Epithelial cell of proximal tubule (primary cell): ENCODE measurements at regions not wholly inside any gene's neighbourhood (a gene's known extent, or its start where the extent isn't known, plus 50 kb on each side); places are given as distances from the start of the nearest gene placed in this dataset.
A peak's percentile ranks its signal among the peaks of the same experiment; 100 is the strongest.

Experiments used
- DNase-seq: peaks from one replicate; pipeline ENCODE4 v3.0.0-alpha.2; 2011; ENCODE audit warnings: low read depth
- H3K4me3 ChIP-seq: 2 replicates; pipeline ENCODE4 v1.5.1; 2011; ENCODE audit warnings: low read depth, mild to moderate bottlenecking, low read length
- TF ChIP-seq, protein P1 (sequence below): conservative IDR thresholded peaks from 2 replicates; pipeline ENCODE4 v1.5.1; 2012; ENCODE audit warnings: low read depth, mild to moderate bottlenecking, low read length

DNA sequence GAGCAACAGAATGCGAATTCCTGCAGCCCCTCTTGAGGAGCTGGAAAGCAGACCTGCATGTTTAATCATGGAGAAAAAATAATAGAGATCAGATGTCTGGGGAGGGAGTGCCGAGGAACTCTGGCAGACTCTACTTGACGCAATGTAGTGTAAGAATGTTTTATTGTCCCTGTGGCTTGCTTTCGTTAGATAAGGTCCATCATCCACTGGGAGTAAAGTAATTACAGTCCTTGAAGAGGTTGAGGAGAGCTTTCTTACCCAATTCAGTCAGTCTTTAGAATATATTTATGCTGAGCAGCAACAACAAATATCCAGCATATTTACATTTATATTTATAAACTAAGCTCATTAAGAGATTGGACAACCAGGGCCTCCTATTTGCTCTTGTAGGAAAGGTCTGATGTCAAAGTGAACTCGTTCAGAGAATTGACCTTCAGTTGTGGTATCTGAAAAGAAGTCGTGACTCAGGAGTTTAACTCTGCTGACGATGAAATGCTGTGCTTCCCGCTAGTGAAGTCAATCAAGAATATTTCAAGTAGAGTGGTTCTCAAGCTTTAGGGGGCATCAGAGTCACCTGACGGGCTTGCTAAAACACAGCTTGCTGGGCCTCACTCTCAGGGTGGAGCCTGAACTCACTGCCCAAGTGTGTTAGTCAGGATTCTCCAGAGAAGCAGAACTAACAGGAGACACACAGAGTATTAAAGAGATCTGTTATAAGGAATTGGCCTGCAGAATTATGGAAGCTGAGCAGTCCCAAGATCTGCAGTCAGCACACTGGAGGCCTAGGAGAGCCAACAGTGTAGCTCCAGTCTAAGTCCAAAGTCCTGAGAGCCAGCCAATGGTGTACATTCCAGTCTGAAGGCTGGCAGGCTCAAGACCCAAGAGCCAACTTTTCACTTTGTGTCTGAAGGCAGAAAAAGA lies 139.3 kb upstream of the LMNTD1 start:
- no peak overlapping the region for H3K4me3 ChIP-seq
- DNase-seq, result no peak
- TF ChIP-seq, protein P1, sequence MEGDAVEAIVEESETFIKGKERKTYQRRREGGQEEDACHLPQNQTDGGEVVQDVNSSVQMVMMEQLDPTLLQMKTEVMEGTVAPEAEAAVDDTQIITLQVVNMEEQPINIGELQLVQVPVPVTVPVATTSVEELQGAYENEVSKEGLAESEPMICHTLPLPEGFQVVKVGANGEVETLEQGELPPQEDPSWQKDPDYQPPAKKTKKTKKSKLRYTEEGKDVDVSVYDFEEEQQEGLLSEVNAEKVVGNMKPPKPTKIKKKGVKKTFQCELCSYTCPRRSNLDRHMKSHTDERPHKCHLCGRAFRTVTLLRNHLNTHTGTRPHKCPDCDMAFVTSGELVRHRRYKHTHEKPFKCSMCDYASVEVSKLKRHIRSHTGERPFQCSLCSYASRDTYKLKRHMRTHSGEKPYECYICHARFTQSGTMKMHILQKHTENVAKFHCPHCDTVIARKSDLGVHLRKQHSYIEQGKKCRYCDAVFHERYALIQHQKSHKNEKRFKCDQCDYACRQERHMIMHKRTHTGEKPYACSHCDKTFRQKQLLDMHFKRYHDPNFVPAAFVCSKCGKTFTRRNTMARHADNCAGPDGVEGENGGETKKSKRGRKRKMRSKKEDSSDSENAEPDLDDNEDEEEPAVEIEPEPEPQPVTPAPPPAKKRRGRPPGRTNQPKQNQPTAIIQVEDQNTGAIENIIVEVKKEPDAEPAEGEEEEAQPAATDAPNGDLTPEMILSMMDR, result no peak

GRCh38 chr12:25694072-25694471 lies 141.0 kb upstream of the LMNTD1 start:
- no peak for DNase-seq
- no peak overlapping the region for H3K4me3 ChIP-seq

DNA sequence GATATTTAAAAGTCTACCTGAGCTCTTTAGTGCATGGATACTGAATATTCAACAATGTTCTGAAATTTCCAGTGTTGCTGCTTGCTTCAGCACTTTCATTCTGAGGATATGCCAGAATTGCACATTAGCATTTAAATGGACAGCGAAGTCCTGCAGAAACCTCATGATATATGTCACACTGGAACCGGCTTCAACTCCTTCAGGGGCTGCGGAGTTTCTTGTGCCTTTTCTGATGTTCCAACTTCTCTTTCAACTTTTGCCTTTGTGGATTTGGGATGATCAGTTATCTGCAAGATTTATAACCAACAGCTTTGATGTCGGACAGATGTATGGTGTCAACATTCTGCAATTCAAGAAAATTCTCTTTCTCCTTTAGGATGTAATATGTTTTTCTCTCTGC lies 142.5 kb upstream of the LMNTD1 start:
- H3K4me3 ChIP-seq, result no peak overlapping the region
- TF ChIP-seq, protein P1, result no peak
- DNase-seq, result no peak

More at GRCh38 chr12:25694072-25694471, 141.0 kb upstream of the LMNTD1 start:
- TF ChIP-seq, protein P1, result no peak

DNA sequence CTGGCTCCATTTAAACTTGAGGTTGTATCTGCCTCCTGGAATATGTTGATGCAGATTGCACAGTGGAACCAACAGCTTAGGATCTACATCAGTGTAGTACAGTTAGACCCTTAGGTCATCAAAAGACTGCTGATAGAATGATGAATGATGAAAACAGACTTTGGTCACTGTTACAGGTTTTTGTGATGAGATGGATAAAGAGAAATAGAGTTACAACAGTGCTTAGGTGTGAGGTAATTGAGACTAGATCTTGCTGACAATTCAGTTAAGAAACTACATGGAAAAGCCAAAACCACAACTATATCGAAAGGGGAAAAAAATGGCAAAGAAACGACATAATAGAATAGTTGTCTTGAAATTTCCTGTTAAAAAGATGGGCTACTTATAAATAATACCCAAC lies 145.7 kb upstream of the LMNTD1 start:
- DNase-seq, result no peak
- TF ChIP-seq, protein P1, result no peak
- H3K4me3 ChIP-seq, result no peak overlapping the region

- H3K4me3 ChIP-seq, result no peak overlapping the region
- no peak for DNase-seq
- TF ChIP-seq, protein P1, result no peak
Measured at GRCh38 chr12:25699454-25699853, 146.4 kb upstream of the LMNTD1 start.

- no peak overlapping the region for H3K4me3 ChIP-seq
- TF ChIP-seq, protein P1, result no peak
- DNase-seq, result peak; percentile 72
Measured at GRCh38 chr12:25701290-25701689, 148.2 kb upstream of the LMNTD1 start.

DNA sequence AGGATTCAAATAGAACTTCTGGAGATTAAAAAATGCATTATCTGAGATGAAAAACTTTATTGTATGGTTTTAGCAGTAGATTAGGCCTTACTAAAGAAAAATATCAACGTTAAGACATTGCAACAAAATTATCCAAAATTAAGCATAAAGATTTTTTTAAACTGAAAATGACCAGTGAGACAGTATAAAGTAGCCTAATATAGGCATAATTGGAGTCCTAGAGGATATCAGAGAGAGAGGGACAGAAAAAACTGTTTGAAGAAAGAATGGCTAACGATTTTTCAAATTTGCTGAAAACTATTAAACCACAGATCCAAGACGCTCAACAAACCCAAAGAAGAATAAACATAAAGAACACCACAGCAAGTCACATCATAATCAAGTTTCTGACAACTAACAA lies 149.5 kb upstream of the LMNTD1 start:
- TF ChIP-seq, protein P1, result no peak
- no peak overlapping the region for H3K4me3 ChIP-seq
- DNase-seq, result no peak
